ENCODE measurements at regions not wholly inside any gene's neighbourhood (a gene's known extent, or its start where the extent isn't known, plus 50 kb on each side); places are given as distances from the start of the nearest gene placed in this dataset.

DNA sequence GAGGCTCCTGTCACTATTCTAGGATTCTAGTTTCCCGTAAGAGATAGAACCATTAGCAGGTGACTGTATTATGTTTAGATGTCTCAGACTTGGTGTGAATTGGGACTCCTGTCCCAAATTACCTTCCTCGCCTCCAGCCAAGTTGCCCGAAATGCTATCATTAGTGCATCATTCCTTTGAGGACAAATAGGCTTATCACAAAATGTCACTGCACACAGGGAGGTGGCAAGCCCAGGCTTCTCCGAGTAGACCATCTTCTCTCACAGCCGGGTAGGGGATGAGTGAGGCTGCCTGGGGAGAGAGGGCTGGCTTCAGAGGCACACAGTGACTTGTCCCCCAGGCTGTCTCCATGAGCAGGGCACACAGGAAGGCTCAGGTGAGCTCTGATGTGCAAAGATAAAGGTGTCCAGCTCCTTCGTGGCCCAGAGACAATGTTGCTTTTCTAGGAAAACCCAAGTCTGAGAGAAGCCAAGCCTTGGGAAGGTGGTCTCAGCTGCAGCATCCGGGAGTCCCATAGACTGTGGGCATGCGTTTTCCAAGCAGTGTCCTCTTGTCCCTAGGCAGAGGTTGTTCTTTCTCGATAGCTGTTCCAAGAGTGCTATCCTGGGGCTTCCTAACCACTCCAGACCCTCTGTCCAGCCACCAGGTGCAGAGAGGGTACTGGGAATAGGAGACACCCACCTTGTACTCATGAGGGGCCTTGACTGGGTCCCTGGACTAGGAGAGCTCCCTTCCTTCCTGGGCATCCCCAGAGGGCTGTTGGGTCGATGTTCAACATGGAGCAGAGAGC lies 163.1 kb upstream of the TSHZ3 start:
- TF ChIP-seq EP300 (IDR thresholded peaks at IDR 0.05; ENCODE audit: borderline replicate concordance) (no peak), RAD21 (IDR thresholded peaks at IDR 0.05; ENCODE audit: low read depth) (no peak), CEBPB (IDR thresholded peaks at IDR 0.05) (no peak)

Measured in Ishikawa (cell line).